SH-SY5Y (cell line): ENCODE measurements at regions not wholly inside any gene's neighbourhood (a gene's known extent, or its start where the extent isn't known, plus 50 kb on each side); places are given as distances from the start of the nearest gene placed in this dataset.
A peak's percentile ranks its signal among the peaks of the same experiment; 100 is the strongest.

ENCODE experiments used
- GATA2 ChIP-seq: IDR thresholded peaks from 2 replicates; pipeline ENCODE4 v1.6.1; 2011; ENCODE audit warnings: mild to moderate bottlenecking, low read depth, low read length
- GATA3 ChIP-seq: IDR thresholded peaks from 2 replicates; pipeline ENCODE4 v1.6.1; 2011; ENCODE audit warnings: low read depth, mild to moderate bottlenecking, low read length, moderate library complexity

DNA sequence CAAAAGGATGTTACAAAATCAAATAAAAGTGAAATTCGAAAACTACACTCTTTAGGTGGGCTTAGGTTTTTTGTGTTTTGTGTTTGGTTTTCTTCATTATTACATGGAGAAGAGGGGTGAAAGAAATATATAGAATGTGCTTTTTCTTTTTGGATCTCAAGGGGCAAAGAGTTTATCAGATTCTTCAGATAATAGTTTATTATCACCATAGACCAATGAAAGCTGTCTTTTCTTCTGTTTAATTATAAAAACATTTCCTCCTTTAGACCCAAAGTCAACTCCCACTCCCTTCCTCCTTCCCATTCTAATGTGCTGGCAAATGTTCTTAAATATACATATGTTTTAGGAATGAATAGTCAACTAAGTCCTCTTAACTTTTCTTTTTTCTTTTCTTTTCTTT is 167.6 kb downstream of the AKR1D1 start:
- TF ChIP-seq GATA3 (no peak), GATA2 (no peak)

DNA sequence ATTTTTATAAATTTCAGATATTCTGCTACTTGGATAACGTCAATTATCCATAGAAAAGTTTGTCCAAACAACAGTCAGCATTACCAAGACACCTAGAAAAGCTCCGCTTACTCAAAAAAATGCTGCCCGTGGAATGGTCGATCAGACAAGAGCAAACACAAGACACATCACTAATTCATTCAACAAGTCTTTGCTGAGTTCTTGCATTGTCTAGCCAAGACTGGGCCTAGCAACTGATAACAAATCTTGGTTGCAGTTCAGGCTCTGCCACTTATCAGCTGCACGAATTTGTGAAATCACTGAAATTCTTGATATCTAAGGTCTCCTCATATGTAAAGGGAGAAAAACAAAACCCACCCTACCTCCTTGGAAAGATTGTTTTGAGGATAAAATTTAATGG is 168.3 kb downstream of the AKR1D1 start:
- TF ChIP-seq GATA2 (no peak), GATA3 (no peak)

DNA sequence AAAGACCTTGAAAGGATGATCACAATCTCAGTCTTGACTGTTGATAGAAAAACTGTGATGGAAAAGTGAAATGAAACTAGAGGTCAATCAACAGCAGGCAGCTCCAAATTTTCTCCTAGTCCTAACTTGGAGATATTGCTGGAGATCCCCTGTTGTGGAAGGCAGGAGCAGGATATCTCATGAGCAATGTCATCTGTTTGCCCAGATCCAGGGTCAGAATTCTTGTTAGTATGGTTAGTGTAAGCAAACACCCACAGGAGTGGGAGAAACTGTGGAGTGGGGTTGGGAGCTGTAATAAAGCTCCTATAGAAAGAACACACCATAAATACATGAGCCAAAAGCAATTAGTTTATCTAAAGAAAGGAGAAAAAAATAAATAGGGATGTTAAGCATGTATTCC is 169.0 kb downstream of the AKR1D1 start:
- TF ChIP-seq GATA2, result no peak
- no peak for TF ChIP-seq GATA3

DNA sequence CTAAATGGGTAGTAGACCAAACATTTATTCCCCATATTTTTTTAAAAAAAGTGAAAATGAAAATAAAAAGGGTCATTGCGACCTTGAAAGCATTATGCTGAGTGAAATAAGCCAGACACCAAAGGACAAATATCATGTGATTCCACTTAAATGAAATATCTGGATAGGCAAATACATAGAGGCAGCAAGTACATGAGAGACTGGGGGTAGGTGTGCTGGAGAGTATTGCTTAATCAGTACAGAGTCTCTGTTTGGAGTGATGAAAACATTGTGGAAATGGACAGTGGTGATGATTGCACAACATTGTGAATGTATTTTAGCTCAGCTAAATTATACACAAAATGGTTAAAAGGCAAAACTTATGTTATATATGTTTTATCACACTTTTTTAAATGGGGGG is 169.4 kb downstream of the AKR1D1 start:
- TF ChIP-seq GATA2 (no peak), GATA3 (no peak)

DNA sequence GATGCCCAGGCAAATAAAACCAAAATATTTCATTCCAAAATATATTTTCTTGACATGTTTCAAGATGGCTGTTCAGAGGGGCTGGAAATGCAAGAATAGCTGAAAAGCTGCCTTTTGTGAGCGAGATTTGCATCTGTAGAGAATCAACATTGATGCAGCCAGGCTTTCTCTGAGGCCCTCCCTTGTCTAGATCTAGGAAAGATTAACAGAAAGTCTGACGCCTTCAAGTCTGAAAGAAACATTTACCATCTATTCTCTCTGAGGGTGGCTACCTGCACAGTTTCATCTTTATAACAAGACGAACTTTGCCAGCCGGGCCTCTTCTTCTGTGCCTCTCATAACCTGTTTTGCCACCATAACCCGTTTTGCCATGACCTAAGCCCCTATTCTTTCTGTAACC is 170.2 kb downstream of the AKR1D1 start:
- TF ChIP-seq GATA3 (no peak), GATA2 (peak; percentile 54; the same call in 1 of the 2 replicates)

DNA sequence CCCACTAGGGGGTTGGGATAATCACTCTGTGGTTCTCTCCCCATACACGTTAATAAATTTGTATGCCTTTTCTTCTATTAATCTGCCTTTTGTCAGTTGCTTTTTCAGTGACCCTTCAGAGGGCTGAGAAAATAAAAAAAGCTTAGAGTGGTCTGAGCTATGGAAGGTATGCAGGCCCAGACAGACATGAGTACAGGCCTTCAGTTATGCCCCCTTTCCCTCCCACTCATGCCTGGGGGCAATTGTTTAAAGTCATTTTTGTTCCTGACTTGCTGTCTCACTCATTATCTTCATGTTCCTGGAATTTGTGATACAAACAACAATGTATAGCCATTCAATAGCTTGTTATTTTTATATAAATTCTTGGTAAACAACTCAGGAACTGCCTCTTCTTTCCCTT is 170.8 kb downstream of the AKR1D1 start:
- TF ChIP-seq GATA3, result no peak
- no peak for TF ChIP-seq GATA2

DNA sequence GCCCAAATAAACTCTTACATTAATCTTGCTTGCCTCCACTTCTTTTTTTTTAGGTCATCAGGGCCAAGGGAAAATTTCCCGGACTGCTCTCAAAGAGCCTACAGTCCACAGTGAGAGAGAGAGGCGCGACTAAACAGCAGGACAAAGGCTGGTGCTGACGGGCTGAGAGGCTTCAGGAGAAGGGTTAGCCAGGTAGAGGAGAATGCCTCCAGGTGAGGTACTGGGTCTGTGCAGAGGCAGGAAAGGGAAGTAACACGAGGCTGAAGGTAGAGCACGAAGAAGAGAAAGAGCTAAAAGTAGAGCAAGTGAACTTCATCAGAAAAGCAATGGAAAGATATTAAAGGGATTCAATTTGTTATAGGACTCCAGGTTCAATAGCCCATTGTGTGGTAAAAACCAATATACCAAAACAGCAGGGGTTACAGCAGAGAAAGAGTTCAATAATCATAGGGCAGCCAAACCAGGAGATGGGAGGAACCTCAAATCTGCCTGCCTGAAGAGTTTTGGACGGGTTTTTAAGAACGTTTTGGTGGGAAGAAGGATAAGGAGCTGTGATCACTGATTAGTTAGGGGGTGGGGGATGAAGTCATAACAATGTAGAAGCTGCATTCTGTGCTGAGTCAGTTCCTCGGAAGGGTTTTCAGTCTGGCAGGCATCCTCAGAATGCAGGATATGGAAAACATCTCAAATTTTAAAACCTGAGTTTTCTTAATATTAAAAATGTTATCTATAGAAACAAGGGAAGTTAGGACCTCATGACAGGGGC is 171.5 kb downstream of the AKR1D1 start:
- TF ChIP-seq GATA2 (no peak), GATA3 (no peak)

DNA sequence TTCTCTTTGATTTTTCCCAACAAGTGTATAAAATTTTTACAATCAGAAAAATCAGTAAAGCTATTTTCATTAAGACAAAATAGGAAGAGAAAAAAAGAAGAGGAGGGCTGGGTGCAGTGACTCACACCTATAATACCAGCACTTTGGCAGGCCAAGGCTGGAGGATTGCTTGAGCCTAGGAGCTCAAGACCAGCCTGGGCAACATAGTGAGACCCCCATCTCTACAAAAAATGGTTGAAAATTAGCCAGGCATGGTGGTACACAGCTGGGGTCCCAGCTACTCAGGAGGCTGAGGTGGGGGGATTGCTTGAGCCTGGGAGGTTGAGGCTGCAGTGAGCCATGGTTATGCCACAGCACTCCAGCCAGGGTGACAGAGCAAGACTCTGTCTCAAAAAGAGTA is 172.3 kb downstream of the AKR1D1 start:
- no peak for TF ChIP-seq GATA3
- no peak for TF ChIP-seq GATA2

DNA sequence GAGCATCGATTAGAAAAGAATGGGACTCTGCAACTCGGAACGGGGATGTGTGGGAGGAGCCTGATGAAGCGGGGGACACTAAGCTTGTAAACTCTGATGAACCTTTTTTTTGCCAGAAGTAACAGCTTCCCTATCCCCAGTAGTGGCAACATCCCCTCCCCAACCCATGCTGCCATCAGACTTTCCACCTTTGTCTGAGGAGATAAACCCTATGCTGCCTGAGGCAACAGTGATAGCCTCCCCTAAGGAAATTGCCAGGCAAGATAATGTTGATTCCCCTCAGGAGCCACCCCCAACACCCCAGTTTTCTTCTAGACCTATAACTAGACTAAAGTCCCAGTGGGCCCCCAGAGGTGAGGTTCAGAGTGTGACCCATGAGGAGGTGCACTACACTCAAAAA is 173.7 kb downstream of the AKR1D1 start:
- TF ChIP-seq GATA2 (no peak), GATA3 (no peak)

DNA sequence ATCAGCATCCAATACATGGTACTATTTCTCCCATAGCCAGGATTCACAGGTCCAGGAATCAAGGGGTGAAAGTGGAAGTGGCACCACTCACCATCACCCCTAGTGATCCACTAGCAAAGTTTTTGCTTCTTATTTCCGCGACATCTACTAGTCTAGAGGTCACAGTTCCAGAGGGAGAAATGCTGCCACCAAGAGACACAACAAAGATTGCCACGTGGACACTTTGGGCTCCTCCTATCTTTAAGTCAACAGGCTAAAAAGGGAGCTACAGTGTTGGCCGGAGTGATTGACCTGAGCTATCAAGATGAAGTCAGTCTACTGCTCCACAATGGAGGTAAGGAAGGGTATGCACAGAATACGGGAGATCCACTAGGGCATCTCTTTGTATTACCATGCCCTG is 178.2 kb downstream of the AKR1D1 start:
- no peak for TF ChIP-seq GATA2
- TF ChIP-seq GATA3, result no peak

DNA sequence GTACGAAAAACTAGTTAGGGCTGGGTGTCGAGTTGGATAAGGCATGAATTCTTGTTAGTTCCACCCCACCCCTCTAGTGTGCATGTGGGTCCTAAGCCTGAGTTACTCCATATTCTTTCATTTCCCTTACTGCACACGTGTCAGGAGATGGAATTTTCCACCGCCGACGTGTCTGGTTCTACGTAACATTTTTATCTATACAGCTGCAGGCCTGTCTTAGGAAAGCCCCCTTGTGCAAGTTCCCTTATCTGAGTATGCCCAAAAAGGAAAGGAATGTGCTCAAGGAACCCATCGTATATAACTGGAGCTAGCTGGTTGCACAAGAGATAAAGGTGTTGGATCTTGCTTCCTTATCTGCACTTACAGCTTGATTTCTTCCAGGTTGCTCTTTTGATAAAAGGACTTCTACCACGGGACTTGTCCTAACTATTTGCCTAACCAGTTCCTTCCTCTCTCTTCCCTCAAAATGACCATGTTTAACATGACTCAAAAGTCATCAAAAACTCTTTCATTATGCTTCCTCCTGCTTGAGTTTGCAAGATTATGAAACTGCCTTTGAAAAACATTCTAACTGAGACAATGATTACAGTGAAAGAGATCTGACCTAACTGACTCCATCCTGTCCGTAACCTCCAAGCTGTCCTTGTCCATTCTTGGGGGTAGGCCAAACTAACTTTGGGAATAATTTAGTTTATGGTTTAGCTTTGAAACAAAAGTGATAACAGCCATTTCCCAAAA is 181.4 kb downstream of the AKR1D1 start:
- no peak for TF ChIP-seq GATA3
- no peak for TF ChIP-seq GATA2

DNA sequence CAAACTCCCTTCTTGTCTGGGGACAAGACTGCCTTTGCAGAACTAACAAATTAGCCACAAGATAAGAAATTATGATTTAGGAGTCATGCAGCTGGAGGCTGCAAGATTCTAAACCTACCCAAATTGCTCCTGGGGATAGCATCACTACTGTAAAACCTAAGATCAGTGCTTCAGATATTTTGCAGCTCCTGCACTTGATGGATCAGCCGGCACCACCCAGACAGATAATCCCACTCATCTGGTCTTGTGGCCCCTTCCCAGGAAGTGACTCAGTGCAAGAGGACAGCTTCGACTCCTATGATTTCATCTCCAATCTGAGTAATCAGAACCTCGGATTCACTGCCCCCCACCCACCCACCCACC is 181.9 kb downstream of the AKR1D1 start:
- TF ChIP-seq GATA2, result peak; percentile 47; the same call in 1 of the 2 replicates
- no peak for TF ChIP-seq GATA3

DNA sequence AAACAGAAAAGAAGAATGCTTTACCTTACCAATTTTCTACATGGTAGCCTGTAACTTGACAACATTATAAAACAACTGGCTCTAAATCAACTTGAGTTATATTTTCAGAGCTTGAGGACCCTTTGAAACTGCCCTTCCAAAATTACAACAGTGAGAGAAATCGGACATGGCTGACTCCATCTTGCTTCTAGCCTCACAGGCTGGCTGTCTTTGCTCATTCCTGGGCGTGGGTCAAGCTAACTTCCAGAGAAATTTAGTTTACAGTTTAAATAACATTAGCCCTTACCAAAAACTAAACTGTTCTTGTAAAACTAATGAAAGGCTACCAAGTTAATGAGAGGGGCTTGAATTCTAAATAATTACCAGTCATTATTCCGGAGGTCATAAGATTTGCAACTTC is 183.4 kb downstream of the AKR1D1 start:
- TF ChIP-seq GATA2, result no peak
- no peak for TF ChIP-seq GATA3

DNA sequence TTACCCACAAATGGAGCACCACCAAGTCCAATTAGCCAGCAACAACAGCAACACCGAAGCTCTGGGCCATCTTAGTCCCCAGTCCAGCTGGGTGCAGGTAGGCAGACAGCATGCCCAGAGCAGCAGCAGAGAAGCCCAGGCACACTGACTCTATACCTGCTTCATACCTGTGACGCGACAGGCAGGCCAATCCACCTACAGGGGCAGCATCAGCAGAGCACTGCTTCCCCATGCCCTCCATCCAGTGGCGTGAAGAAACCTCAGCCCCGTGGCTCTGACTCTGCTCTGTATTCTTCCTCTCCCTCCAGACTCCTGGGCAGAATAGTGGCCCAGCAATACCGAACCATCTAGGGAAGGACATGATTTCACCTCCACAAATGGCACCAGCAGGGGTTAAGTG is 191.7 kb downstream of the AKR1D1 start:
- TF ChIP-seq GATA3 (no peak), GATA2 (no peak)

DNA sequence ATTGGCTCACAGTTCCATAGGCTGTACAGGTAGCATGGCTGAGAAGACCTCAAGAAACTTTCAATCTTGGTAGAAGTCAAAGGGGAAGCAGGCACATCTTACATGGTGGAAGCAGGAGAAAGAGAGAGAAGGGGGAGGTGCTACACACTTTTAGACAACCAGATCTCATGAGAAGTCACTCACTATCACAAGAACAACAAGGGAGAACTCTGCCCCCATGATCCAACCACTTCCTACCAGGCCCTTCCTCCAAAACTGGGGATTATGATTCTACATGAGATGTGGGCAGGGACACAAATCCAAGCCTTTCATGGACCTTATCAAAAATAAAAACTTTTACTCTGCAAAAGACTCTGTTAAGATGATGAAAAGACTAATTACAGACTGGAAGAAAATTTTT is 183.2 kb upstream of the TRIM24 start:
- TF ChIP-seq GATA3 (no peak), GATA2 (no peak)

DNA sequence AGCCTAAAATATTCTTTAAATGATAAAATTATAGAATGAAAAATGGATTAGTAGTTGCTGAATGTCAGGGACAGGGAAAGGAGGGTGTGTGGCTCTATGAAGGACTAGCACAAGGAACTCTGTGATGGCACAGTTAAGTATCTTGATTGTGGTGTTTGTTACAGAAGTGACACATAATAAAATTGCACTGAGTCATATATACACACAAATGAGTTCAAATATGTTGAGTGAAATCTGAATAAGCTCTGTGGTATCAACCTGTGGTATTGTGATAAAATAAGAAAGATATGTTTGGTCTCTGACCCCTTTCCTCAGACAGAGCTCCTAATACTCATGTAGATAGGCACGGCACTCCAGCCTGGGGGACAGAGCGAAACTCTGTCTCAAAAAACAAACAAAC is 181.5 kb upstream of the TRIM24 start:
- TF ChIP-seq GATA3 (no peak), GATA2 (no peak)
